PFSK-1 (cell line): ENCODE measurements at regions not wholly inside any gene's neighbourhood (a gene's known extent, or its start where the extent isn't known, plus 50 kb on each side); places are given as distances from the start of the nearest gene placed in this dataset.

Experiments used
- FOXP2 ChIP-seq: optimal IDR thresholded peaks from 2 replicates; pipeline ENCODE3; 2011; ENCODE audit warnings: borderline replicate concordance, control low read depth, inconsistent platforms; ENCODE audit not compliant: insufficient read depth; ENCODE audit errors: extremely low read length, extremely low read depth
- POLR2AphosphoS5 ChIP-seq: IDR thresholded peaks from 2 replicates; pipeline ENCODE4 v1.6.1; 2012; ENCODE audit warnings: low read depth, mild to moderate bottlenecking, control low read depth, low read length, moderate library complexity
- SIN3A ChIP-seq: IDR thresholded peaks from 2 replicates; pipeline ENCODE4 v1.6.1; 2012; ENCODE audit warnings: mild to moderate bottlenecking, low read length, moderate library complexity, borderline replicate concordance; ENCODE audit not compliant: insufficient read depth
- TAF1 ChIP-seq: IDR thresholded peaks from 2 replicates; pipeline ENCODE4 v1.6.1; 2012; ENCODE audit warnings: low read length, control low read depth, borderline replicate concordance; ENCODE audit not compliant: insufficient read depth
- TF ChIP-seq, protein P1 (sequence below), 2 experiments: IDR thresholded peaks; 2 replicates each; pipeline versions ENCODE4 v1.6.1 to v1.8.0; 2011 to 2012; ENCODE audit warnings: low read depth in 2 of 2, low read length in 2 of 2, control low read depth in 1 of 2, inconsistent platforms in 1 of 2, mild to moderate bottlenecking in 1 of 2, moderate library complexity in 1 of 2; ENCODE audit not compliant: insufficient read depth in 1 of 2

DNA sequence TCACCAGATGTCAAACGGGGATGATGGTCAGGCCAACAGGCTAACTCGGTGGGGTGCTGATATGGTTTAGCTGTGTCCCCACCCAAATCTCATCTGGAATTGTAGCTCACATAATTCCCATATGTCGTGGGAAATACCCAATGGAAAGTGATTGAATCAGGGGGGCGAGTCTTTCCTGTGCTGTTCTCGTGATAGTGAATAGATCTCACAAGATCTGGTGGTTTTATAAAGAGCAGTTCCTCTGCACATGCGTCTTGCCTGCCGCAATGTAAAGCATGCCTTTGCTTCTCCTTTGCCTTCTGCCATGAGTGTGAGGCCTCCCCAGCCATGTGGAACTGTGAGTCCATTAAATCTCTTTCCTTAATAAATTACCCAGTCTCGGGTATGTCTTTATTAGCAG is 74.4 kb upstream of the YWHAQ start:
- TF ChIP-seq SIN3A, result no peak
- TF ChIP-seq, protein P1, sequence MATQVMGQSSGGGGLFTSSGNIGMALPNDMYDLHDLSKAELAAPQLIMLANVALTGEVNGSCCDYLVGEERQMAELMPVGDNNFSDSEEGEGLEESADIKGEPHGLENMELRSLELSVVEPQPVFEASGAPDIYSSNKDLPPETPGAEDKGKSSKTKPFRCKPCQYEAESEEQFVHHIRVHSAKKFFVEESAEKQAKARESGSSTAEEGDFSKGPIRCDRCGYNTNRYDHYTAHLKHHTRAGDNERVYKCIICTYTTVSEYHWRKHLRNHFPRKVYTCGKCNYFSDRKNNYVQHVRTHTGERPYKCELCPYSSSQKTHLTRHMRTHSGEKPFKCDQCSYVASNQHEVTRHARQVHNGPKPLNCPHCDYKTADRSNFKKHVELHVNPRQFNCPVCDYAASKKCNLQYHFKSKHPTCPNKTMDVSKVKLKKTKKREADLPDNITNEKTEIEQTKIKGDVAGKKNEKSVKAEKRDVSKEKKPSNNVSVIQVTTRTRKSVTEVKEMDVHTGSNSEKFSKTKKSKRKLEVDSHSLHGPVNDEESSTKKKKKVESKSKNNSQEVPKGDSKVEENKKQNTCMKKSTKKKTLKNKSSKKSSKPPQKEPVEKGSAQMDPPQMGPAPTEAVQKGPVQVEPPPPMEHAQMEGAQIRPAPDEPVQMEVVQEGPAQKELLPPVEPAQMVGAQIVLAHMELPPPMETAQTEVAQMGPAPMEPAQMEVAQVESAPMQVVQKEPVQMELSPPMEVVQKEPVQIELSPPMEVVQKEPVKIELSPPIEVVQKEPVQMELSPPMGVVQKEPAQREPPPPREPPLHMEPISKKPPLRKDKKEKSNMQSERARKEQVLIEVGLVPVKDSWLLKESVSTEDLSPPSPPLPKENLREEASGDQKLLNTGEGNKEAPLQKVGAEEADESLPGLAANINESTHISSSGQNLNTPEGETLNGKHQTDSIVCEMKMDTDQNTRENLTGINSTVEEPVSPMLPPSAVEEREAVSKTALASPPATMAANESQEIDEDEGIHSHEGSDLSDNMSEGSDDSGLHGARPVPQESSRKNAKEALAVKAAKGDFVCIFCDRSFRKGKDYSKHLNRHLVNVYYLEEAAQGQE (IDR thresholded peaks at IDR 0.05; ENCODE audit: insufficient read depth in 1 of 2, low read depth in 2 of 2, low read length in 2 of 2), result no peak
- TF ChIP-seq POLR2AphosphoS5, result no peak
- no peak for TF ChIP-seq FOXP2
- TF ChIP-seq TAF1, result no peak

DNA sequence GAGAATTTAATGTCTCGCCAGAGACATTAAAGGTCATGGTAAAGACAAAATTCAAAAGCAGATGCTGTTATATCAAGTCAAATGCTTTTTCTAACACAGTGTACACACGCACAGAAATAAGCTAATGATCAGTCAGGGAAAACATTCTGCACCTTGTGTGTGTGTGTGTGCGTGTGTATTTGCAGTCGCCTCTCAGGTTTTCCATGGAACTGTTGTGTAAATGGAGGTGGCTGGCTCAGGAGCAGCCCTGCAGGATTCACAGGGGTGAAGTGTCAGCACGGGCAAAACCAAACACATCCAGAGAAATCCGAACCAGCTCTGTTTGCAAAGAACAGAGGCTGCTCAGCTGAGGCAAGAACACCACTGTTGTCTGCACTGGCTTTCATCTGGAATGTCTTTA is 76.2 kb upstream of the YWHAQ start:
- no peak for TF ChIP-seq POLR2AphosphoS5
- TF ChIP-seq, protein P1 (IDR thresholded peaks at IDR 0.05; ENCODE audit: insufficient read depth in 1 of 2, low read depth in 2 of 2, low read length in 2 of 2), result no peak
- TF ChIP-seq SIN3A, result no peak
- no peak for TF ChIP-seq TAF1
- TF ChIP-seq FOXP2, result no peak

GRCh38 chr2:9707611-9708160 is 76.9 kb upstream of the YWHAQ start:
- TF ChIP-seq TAF1 (no peak), FOXP2 (no peak), POLR2AphosphoS5 (no peak), SIN3A (no peak)
- TF ChIP-seq, protein P1 (IDR thresholded peaks at IDR 0.05; ENCODE audit: insufficient read depth in 1 of 2, low read depth in 2 of 2, low read length in 2 of 2), result no peak

- TF ChIP-seq TAF1 (no peak), SIN3A (no peak), POLR2AphosphoS5 (no peak), FOXP2 (no peak)
- TF ChIP-seq, protein P1 (IDR thresholded peaks at IDR 0.05; ENCODE audit: insufficient read depth in 1 of 2, low read depth in 2 of 2, low read length in 2 of 2), result no peak
Observed at GRCh38 chr2:9708683-9709538, 78.1 kb upstream of the YWHAQ start.
